Ammon's horn (tissue), 1 donor: ENCODE measurements at regions not wholly inside any gene's neighbourhood (a gene's known extent, or its start where the extent isn't known, plus 50 kb on each side); places are given as distances from the start of the nearest gene placed in this dataset.

ENCODE experiments used
- DNase-seq: peaks from one replicate; pipeline ENCODE4 v3.0.0-alpha.2; 2016; ENCODE audit warnings: low spot score

GRCh38 chr2:21395366-21395765, 271.6 kb downstream of the TDRD15 start:
- DNase-seq, result peak; percentile 77

DNA sequence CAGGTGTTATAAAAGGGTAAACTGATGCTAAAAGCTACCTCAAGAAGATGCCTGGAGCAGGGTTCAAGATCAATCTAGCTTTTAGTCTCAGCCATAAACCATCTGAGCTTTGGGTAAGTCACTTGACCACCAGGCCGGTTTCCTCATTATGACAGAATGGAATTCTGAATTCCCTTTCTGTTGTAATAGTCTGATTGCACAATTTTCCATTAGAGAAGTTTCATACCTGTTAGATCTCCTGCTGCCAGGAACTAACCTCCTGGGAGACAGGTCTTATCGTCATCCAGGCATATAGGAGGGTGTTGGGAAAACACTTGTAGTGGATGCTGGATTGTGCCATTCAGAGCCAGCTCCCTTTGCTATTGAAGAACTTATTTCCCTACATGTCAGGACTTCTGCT, 272.5 kb downstream of the TDRD15 start:
- DNase-seq, result no peak

DNA sequence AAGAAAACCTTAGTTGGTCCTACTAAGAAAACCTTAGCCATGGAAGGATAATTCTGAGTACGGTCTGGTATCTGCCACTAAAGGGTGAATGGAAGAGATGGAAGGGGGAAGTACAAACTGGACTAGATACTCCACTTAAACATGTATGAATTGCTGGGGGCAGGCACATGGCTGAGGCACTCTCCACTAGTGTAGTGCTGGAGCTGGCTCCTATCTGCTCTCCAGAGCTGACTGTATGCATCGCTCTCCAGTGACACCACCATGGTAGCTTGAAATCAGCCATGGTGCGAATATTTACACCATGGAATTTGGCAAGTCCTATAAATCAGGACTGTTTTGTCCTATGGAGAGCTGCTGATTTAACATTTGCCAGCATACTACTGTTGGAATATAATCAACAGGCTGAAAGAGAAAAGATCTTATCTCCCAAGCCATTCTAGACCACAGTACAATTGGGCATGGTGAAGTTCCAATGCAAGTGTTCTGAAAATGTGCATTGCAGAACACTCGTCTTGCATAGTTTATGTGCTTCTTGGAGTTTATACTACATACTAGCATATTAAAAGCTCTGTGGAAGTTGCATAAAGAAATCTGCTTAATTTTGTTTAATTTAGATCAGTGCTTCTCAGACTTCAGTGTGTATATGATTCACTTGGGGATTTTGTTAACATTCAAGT, 277.4 kb downstream of the TDRD15 start:
- no peak for DNase-seq

- DNase-seq, result no peak
These were observed 280.4 kb downstream of the TDRD15 start for GRCh38 chr2:21404137-21404536.

DNA sequence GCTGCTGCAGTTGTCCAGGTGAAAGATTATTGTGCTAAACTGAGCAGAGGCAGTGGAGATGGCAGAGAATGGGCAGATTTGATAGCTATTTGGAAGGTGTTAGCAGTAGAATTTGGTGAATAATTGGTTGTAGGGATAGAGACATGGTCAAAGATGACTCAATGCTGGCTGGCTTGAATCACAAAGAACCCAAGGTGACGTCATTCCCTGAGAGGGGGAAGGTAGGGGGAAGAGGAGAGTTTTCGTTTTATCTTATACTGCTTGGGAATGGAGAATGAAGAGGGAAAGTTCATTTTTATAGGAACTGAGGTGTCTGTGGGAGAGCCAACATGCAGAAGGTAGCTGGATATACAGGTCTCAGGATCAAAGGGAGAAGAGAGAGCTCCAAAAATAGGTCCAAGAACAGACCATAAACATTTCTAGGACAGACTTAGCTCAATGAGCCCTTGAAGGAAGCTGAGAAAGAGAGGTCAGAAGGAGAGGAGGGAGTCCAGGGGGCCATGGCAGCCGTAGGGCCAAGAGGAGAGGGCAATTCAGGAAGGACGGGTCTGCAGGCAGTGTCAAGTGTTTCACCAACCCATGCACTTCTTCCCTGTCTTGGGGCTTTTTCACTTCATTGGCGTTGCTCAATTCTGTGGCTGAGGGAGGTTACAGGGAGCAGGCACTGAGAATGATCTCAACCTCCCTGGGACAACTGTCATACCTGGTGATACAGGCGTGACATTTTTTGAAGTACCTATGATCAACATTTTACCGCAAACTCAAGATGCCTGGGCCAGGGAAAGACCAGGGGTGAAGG, 281.3 kb downstream of the TDRD15 start:
- no peak for DNase-seq

- no peak for DNase-seq
These were observed 282.6 kb downstream of the TDRD15 start for GRCh38 chr2:21406386-21406785.

DNA sequence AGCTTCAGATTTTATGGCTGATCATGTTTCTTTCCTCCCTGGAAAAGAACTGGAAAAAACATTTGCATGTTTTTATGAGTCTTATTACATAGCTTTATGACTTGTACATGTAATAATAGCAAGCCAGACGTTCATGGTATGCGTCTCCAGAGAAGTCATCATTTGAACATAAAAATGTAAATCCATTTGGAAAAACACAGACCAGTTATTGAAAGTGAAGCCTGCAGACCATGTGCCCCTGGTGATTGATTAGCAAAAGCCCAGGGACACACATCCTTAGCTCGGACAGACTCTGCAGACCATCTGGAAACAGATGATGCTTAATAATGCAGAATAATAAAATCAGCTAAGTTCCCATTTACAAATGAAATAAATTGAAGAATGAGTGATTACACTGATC, 283.1 kb downstream of the TDRD15 start:
- DNase-seq, result no peak

DNA sequence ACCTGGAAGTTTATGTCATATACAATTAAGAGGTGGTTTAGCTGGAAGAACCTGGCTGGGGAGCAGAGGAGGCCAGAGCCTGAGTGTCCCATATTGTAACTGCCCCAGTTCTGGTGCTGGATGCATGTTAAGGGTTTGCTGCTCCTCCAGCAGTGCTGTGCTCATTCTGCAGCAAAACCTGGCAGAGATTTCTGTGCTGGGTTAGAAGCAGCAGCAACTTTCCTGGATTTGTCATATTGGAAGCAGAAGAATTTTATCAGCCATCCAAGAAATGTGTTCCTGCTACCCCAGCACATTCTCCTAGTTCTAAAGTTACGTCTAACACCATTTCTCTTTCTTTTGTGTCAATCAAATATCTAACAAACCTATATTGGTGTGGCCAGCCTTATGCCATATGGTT, 284.1 kb downstream of the TDRD15 start:
- DNase-seq, result no peak

- no peak for DNase-seq
These were observed 288.0 kb downstream of the TDRD15 start for GRCh38 chr2:21411741-21412140.

DNA sequence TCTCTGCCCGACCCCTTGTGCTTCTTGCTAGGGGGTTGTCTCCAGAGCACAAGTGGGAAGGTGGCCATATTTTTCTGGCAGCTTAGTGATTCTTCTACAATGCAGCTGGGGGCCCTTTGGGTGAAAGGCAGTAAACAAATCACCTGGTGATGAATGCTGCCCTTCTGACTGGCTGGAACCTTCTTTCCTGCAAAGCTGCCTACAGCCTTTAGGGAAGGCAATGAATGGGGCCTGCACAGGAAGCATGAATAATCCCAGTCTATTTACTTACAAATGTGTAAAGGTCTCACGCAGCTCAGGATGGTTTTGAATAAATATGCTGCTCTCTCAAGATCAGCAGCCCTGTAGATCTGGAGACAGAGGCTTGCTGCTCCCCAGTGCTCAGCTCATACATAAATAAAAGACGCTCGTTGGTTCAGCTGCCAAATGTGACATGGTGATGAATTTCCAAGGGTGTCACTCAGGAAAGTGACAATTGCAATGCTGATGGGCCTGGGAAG, 289.2 kb downstream of the TDRD15 start:
- DNase-seq, result no peak

GRCh38 chr2:21415234-21415633, 291.5 kb downstream of the TDRD15 start:
- no peak for DNase-seq

GRCh38 chr2:21416226-21416625, 292.5 kb downstream of the TDRD15 start:
- no peak for DNase-seq

GRCh38 chr2:21418456-21418855, 294.7 kb downstream of the TDRD15 start:
- DNase-seq, result no peak

- no peak for DNase-seq
These were observed 297.0 kb downstream of the TDRD15 start for GRCh38 chr2:21420553-21421335.

DNA sequence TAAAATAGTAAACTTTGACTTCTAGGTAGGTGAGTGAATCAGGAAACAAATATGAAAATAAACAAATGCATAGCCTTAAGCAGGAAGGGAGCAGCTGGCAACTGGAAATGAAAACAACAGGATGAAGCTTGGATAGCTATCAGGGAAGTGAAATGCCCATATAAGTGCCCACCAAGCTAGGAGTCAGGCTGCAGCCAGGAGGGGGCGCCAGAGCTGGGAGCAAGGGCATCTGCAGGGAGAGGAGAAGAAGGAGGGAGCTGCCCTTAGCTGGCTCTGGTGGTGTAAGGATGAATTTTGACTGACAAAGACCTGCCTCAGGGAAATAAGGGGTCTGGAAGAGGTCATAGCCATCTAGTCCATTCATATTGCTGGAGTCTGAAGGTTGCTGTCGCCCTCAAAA, 298.3 kb downstream of the TDRD15 start:
- no peak for DNase-seq

DNA sequence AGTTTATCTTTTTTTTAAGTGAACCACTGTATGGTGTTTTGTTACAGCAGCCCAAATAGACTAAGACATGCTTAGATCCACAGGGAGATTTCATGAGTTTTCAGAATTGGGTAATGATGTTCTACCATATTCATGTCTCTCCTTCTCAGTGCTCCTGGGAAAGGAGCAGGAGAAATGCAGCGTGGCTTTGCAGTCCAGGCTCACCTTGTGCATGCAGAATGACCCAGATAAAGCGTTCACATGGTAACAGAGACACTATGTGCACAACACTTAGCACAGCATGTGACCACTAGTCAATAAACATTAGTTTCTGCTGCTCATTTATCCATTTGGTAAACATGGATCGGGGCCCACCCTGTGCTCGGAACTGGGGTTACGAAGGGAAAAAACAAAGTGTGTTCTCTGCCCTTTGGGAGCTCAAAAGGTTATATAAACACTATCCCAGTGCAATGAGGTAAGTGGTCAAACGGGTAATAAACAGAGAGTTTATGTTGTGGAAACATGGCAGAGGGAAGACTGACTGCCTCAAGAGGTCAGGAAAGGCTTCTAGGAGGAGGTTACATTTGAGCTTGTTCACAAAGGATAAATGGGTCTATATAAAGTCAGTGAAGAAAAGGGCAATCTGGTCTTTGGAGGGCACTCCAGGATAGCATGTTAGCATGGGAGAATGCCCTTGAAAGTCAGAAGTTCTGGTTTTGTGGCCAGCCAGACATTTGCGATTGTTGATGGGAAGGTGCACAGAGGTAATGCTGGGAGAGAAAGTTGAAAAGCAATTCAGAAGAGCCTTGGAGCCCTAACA, 299.2 kb downstream of the TDRD15 start:
- no peak for DNase-seq

DNA sequence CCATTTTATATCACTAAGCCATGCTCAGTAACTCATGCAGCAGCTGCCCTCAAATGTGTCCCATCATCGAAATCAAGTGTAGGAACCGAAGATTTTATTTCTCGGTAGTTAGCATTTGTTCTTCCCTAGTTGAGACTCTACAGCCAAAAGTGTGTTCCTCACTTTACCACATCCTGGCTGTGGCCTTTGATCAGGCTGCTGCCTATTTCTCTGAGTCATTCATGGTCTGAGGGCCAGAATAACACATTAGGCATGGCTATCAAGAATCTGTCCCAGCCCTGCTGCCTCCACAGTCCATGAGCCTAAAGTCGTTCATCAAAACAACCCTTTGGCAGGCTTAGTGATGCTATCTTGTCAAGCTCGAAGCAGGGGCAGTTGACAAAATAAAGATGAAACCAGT, 300.1 kb downstream of the TDRD15 start:
- DNase-seq, result no peak

DNA sequence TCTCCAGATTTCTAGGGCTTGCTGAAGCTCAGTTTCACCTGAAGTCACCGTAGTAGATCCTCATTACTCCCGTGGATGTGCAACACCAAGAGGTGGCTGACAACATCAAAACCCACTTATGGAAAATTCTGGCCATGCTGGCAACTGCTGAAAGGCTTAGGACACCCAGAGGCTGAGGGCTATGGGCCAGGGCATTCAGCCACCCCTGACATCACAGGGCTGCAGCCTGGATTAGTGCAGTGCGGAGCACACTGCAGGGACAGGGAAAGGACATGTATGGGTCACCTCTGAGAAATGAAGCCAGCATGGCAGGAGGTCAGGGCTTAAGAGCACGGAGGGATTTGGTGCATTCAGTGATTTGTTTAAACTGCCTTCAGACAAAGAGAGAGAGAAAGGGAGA, 300.6 kb downstream of the TDRD15 start:
- no peak for DNase-seq

GRCh38 chr2:21427606-21428005, 303.8 kb downstream of the TDRD15 start:
- no peak for DNase-seq

DNA sequence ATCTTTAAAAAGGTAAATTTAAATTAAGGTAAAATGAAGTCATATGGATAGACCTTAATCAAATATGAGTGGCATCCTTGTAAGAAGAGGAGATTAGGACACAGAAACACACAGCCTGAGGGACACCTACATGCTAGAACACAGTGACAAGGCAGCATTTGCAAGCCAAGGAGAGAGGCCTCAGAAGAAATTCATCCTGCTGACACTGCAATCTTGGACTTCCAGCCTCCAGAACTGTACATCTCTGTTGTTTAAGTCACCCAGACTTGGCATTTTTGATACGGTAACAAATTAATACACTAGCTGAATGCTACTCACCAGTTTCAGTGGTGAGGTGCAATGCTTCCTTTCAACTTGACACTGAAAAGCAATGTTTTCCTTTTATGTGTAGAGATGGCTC, 305.0 kb downstream of the TDRD15 start:
- DNase-seq, result no peak

- no peak for DNase-seq
These were observed 306.0 kb downstream of the TDRD15 start for GRCh38 chr2:21429747-21430146.

DNA sequence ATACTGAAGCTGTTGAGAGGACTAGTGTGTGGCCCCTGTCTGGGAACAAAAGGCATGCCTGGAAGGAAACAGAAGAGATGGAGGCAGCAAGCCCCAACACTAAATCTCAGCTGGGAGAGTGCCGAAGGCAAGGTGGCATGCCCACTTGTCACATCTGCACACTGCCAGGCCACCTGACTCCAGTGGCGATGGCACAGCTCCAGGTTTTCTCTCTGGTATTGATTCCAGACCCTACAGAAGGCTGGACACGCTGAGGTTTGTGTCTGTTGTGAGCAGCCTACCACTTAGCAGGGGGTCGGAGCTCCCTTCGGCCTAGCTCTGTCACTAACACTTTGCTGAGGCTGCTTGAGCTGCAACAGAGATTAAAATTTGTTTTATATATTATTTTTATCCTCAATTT, 307.3 kb downstream of the TDRD15 start:
- no peak for DNase-seq
